ENCODE measurements at regions not wholly inside any gene's neighbourhood (a gene's known extent, or its start where the extent isn't known, plus 50 kb on each side); places are given as distances from the start of the nearest gene placed in this dataset.

DNA sequence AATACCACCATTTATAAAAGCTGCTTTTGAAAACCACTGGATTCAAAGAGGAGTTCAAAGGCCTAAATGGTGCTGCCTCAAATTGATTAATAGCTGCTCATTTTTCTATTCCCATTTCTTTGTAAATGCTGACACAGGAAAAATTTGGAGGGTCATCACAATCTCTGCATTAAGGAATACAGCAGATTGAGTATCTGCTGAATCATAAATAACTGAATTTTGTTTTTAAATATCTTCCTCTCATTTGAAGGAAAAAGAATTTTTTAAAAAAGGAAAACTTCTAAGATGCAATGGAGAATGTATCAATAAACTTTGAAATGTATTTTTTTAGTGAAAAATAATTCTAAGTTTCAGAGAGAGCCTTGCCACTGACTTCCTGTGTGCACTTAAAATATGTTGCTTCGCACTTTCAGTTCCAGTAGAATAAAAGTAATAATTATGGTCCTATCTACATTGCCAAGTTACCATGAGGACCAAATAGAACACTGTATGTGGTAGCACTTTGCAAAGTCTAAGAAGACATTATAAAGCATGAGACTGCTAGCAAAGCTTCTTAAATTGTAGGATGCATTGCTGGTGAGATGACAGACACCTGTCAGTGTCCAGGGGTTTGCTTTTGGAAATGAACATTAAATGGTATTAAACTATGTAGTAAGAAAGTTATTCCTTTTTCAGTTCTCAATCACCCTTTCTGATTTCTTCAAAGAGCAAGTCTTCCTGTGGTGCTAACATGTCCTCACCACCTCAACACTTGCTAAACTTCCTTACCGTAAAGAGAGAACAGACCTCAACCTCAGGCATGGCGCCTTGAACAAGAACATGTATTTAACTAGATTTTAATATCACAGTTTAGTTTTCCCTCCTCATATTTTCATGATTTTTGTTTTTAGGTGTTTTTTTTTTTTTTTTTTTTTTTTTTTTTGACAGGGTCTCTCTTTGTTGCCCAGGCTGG lies 555.1 kb downstream of the EBF1 start:
- TF ChIP-seq POLR2A (IDR thresholded peaks at IDR 0.05; ENCODE audit: low read depth, low read length) (no peak), POLR2AphosphoS5 (IDR thresholded peaks at IDR 0.05; ENCODE audit: low read depth, low read length) (no peak)

All from GM12892 (cell line).